ENCODE measurements at regions not wholly inside any gene's neighbourhood (a gene's known extent, or its start where the extent isn't known, plus 50 kb on each side); places are given as distances from the start of the nearest gene placed in this dataset.
"Not testable (repeated sequence)": the region's sequence is repeated elsewhere in the genome, so short reads cannot be mapped to it uniquely, and the experiment has no call there.

DNA sequence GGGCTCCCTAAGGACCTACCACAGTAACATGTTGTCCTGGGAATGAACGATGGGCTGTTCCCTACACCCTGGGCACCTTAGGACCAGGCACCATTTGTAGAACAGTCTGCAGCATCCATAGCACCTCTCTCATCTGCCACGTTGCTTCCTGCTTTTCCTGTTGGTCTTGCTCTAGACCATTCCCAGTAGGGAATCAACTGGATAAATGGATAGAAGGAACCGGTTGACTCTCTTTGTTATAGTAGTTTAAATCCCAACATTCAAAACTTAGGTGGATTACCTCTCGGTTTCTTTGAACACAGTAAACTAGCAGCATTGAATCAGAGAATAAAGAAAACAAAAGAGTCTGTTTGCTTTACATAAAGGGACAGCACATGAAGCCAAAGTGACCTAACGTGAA, 159.1 kb downstream of the HS3ST3B1 start:
- DNase-seq: no peak

DNA sequence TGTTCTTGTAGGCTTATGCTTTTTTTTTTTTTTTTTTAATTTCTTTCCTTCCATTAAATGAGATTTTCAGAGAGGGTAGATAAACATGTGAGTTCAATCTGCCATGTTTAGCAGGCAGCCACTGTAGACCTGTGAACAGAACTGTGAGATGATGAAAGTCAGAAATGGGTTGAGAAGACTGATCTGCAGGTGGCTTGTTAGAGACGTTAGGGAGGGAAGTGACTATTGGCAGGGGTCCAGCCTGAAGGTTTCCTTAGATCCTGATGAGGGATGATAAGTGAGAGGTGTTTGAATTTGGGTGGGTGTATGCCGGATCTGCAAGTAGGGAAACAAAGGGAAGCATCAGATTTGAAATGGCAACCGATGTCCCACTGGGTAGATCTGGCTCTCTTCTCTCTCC, 157.8 kb downstream of the HS3ST3B1 start:
- DNase-seq: no peak

DNA sequence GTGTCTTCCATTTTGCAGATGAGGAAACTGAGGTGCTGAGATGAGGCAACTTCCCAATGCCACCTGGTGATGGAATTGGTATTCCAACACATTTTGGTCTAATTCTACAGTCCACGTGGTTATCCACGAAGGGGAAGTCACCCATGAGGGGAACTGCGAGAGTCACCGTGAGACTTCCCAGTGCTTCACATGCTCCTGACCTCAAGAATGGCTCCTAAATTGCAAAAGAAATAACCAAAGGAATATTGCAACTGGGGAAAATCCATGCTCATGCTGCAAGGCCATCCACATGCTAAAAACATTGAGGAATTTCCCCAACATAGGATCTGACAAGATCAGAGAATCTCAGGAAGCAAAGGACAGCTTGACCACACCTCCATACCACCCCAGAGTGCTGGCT, 153.9 kb downstream of the HS3ST3B1 start:
- DNase-seq: no peak

DNA sequence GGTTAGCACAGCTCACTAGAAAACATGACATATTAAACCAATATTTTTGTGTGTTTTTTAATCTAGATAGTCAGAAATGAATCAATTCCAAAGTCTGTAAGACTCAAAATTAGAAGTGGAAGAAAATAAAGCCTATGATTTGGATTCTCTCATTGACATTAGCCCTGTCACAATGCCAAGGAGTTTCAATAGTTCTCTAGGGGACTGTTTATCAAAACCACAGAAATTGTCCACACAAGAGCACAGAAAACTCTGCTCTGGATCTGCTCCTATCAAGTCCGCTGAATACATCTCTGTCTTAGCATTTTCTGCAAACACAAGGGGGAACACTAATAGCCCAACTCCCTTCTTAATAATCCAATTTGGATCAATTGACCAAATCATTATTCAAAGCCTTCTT, 152.0 kb downstream of the HS3ST3B1 start:
- DNase-seq: peak; percentile 68

DNA sequence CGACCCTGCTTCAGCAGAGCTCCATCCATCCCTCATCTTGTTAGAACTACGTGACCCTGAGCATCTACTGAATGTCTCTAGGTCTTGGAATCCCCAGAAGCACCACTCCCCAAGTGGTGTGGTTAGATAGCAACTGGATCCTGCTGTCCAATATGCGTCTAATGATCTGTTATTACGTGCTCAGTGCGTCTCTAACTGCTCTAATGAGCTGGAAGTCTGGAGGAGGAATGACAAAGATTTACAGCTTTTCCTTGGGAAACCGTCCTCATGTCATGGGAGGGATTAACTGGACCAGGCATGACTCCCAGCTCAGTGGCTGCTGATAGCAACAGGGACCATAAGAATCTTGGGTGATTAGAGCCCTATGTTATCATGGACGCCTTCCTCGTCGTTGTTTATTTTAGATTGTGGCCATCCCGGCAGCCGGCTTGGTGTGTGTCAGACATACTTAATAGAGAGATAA, 150.9 kb downstream of the HS3ST3B1 start:
- peak; percentile 32 for DNase-seq

DNA sequence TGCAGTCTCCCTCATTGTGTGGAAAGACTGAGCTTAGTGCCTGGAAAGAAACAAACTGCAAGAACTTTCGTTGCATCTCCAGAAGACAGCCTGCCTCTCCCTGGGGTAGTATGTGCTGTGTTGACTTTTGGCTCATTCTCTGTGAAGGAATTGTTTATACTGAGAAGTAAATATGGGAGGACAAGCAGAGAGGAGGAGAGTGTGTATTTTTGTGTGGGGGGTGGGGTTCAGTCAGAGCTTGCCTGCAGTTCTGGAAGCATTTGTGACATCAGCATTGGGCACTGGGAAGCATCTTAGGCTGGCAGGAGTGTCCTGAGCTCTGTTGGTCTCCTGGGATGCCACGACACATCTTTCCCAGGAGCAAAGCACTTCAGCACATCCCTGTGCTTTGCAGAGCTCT, 147.9 kb downstream of the HS3ST3B1 start:
- no peak for DNase-seq

DNA sequence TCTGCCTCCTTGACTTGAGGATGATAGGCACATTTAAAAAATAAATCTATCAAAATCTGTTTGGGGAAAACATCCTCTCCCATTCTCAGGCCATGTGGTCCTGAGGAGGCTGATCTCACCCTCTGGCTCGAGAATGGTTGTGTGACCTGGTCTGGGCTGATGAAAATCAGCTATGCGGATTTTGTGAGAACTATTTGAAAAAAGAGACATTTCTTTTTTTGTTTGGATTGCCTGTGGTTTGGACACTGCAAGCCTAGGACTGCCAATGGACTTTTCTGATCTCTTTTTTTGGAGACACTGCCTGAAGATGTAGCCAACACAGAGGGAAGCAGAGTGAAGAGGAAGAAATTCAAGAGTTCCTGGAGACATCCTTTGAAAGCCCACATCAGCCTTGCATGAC, 145.9 kb downstream of the HS3ST3B1 start:
- DNase-seq: no peak

DNA sequence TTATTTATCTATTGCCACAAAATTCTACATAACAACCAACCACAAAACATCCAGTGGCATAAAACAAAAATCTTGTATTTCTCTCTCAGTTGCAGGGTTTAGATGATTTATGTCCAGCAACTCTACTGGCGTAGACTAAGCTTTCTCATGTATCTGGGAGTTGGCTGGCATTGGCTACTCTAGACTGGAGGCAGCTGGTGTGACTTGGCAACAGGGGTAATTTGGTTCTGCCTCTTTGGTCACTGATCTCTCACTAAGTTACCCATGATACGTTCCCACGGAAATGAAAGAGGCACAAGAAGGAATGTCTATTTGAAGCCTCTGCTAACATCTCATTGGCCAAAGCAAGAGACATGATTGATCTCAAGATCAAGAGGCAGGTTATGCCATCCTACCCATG, 144.0 kb downstream of the HS3ST3B1 start:
- no peak for DNase-seq

DNA sequence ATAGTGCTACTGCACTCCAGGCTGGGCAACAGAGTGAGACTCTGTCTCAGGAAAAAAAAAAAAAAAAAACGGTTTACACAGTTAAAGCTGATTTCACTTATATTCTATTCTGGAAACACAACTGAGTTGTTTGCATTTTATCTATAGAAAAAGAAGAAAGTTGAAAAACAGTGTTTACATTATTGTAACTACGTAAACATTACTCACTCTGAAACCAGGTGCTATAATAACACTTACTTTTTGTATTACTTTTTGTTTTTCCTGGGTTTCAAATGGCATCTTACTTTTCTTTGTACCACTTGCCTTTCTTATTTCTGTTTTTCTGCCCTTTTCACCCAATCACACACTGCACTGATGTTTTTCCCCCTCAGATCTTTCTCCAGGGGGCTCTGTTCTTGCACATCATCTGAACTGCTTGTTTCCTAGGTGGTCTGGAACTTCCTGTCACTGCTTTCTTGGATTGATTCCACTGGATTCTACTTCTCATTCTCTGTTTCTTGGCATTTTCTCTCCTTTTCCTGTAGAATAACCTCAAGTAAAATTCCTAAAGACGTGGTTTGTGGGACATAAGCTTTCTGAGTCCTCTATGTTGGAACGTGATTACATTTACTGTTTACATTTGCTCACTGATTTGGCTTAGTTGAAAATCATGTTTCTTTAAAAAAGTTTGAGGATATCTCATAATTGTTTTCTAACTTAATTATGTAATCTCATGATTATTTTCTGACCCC, 142.1 kb downstream of the HS3ST3B1 start:
- no peak for DNase-seq

DNA sequence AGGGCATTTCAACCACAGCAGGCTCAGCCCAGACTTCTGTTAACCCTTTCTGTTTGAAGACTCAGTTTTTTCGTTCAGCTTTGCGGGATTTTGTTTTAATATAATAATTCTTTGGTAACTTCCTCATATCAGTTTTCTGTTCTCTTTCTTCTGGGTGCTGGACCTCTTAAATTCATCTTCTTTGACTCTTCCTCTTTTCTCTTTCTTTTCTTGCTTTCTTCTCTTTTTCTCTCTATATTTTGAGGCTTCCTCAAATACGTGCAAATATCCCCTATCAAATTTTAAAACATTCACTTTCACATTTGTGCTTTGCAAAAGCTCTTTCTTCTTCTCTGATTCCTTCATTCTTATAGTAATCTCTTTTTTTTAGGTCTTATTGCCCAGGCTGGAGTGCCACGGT, 136.3 kb downstream of the HS3ST3B1 start:
- DNase-seq: no peak

DNA sequence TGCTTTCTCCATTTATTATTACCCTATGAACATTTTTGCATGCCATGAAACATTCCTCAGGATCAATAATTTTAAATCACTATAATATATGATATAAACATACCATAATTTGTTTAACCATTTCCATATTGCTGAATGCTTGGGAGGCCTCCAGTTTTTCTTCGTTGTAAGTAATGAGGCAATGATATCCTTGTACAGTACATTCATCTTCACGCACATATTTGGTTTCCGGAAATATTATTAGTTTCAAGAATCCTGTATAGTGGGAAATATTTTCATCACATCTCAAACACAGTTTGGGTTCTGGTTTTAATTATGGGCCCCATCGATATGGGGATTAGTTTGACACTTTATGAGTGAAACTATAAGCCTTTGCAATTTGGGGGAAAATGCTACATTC, 135.4 kb downstream of the HS3ST3B1 start:
- no peak for DNase-seq

DNA sequence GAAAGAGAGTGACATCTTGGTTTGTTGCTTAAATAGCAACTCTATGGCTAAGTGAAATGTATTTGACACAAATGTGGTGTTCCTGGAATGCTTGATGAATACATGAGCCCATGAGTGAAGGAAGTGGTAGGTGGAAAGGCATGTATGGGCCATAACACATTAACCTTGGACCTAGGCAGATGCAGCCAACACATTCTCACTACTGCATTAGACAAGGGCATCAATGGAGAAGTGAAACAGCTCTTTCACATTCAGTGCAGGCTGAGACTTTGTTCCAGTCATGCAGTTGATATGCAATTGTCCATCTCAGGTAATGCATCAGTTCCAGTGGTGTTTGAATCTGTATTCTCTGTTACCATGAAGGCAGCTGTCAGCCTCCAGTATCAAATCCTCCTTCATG, 133.6 kb downstream of the HS3ST3B1 start:
- no peak for DNase-seq

DNA sequence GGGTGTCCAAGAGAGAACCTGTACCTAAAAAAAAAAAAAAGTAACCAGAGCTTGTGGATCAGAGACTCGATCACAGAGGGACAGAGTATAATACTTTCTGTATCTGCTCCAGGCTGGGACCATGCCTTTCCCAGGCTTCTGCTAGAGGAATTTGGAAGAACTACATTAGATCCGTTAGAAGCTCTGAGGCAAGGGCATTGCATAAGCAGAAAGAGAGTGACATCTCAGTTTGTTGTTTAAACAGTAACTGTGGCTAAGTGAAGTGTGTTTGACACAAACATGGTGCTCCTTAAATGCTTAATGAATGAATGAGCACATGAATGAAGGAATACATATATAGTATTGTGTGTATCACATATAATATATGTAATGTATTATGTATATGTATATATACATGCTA, 131.2 kb downstream of the HS3ST3B1 start:
- DNase-seq: no peak

DNA sequence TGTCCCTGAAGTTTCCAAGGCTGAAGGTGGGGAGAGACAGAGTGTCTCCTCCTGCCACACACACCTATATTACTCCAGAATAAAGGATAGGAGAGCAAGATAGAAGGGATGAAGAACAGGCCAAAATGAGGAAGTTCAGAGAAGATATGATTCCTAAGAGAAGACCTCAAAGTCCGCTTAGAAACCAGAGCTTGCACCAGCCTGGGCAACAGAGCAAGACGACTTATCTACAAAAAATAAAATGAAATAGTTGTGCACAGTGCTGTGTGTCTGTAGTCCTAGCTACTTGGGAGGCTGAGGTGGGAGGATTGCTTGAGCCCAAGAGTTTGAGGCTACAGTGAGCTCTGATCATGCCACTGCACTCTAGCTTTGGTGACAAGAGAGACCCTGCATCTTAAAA, 128.2 kb downstream of the HS3ST3B1 start:
- DNase-seq: no peak

DNA sequence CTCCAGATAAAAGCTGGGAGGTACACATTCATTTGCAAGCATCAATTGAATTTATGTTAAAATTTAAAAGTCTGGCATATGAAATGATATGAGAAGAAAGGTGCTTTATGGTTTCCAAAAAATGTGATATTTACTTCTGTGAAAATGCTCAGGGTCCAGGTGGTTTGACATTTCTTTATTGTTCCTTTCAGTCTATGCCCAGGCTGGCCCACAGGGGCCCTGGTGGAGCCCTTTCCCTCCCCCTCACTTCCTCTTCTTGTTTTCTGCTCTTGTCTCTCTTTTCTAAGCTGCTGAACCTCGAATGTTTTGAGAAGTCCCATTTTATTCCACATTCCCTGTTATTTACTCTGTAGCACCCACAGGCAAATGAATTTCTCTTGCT, 127.8 kb downstream of the HS3ST3B1 start:
- no peak for DNase-seq

DNA sequence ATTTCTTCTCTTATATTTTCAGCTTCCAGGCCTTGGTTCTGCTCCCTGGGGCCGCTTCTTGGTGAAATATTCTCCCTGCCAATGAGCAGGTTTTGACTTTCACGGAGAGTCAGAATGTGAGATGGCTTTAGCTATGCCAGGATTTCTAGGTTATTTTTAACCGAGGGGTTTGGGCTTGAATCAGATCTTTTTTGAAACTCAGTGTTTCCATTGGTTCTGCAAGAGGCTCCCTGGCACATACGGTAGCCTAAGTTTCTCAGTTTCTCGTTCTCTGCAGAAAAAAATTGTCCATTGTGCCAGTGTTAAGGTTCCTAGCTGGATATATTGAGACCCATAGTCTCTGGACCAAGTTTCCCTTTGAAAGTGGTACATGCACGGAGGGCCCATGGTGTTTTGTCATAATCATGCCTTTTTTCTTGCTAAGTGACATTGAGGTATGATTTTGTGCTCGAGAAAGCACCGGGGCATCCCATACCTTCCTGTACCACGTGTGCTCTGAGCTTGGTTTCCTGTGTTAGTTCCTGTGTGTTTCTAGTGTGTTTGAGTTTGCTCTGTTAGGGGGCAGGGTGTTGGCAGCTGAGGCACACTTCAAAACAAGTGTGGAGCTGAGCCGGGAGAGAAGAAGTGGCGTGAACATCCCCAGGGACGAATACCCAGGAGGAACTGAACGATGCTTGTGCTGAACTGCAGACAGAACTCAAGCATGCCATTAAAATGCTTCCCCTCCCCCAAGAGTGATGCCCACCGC, 127.2 kb downstream of the HS3ST3B1 start:
- no peak for DNase-seq

DNA sequence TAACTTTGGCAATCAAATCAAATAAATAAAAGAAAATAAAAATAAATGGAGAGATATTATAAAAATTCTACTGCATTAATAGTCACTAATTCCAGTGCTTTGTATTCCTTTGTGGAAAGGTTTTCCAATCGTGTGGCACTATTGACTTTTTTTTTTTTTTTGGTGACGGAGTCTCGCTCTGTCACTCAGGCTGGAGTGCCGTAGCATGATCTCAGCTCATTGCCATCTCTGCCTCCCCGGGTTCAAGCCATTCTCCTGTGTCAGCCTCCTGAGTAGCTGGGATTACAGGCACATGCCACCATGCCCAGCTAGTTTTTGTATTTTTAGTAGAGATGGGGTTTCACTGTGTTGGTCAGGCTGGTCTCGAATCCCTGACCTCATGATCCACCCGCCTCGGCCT, 122.3 kb downstream of the HS3ST3B1 start:
- DNase-seq: not testable (repeated sequence)

DNA sequence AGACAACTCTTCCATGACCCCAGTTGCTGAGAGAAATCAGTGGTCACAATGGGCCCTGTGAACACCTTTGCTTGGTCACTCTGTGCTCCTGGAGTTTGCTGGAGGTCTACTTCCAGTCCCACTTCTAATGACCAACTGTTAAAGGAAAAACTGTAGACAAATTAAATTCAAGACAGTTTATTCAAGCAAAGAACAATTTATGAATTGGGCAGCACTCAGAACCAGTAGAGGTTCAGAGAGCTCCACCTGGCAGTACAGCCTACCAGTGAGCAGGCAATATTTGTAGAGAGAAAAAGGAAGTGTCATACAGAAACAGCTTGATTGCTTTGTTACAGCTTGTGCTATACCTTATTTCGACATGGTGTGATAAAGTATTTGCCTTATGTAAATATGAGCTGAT, 116.5 kb downstream of the HS3ST3B1 start:
- no peak for DNase-seq

DNA sequence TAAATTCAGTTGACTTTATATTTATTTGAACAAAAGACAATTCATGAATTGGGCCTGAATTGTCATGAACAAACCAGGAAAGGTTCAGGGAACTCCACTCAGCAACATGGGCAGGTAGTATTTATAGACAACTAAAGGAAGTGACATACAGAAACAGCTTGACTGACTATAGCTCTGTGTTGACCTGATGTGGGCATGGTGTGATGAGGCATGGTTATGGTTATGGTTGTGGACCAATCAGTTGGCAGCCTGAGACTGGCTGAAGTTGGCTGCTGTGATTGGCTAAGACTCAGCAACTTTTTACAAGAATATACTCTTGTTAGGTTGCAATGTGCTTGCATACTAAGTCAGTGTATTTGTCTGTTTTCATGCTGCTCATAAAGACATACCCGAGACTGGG, 108.4 kb downstream of the HS3ST3B1 start:
- DNase-seq: no peak

DNA sequence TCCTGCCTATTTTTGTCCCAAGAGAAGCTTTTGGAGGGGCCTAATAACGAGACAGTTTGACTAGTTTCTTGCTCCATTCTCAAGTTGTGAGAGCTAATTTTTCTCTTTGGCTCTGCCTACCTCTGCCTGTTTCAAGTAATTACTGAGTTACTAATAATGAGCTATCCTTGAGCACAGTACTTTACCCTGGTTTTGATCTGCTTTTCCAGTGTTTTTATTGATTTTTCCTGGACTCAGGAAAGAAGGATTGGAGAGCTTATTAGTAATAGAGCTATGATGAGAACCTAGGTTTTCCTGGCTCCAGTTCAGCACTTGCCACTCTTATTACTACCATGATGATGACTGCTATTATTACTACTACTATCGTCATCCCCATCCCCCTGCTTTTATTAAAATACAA, 106.7 kb downstream of the HS3ST3B1 start:
- no peak for DNase-seq

DNA sequence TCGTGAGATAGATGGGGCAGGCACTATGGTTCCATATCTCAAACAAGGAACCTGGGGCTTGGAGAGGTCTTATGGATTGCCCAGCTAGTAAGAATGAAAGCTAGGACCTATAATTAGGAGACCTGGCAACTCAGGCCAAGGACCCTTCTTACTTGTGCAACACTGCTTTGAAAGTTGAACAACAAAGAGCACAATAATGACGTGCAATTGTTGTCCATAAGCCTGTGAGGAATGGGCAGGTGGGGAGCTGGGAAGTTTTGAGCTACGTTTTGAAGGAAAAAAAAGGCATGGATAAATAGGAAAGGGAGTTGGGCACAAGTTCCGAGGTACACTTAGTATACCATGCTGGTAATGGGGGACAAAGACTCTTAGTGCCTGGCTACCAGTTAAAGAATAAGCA, 104.3 kb downstream of the HS3ST3B1 start:
- no peak for DNase-seq

Data from NCI-H82 (cell line).